Astrocyte (in vitro differentiated cells and primary cell): ENCODE measurements at regions not wholly inside any gene's neighbourhood (a gene's known extent, or its start where the extent isn't known, plus 50 kb on each side); places are given as distances from the start of the nearest gene placed in this dataset.

Experiments
- DNase-seq: peaks from one replicate; pipeline ENCODE4 v3.0.0-alpha.2; 2010; ENCODE audit warnings: low read depth
- FAIRE-seq: peaks from 2 replicates; lab custom pipeline; 2011; peaks lifted over from hg19 to GRCh38; lab: Jason Lieb, UNC
- H2AFZ ChIP-seq: 2 replicates; pipeline ENCODE4 v1.6.0; 2012; ENCODE audit warnings: low read depth, low read length, inconsistent platforms
- H3K27ac ChIP-seq: 2 replicates; pipeline ENCODE4 v1.5.1; 2011; ENCODE audit warnings: low read depth, low read length, inconsistent platforms
- H3K27me3 ChIP-seq: 2 replicates; pipeline ENCODE4 v1.6.0; 2011; ENCODE audit warnings: low read length, inconsistent platforms; ENCODE audit not compliant: insufficient read depth
- H3K36me3 ChIP-seq: 2 replicates; pipeline ENCODE4 v1.5.1; 2011; ENCODE audit warnings: low read length, inconsistent platforms; ENCODE audit not compliant: insufficient read depth
- H3K4me1 ChIP-seq: 2 replicates; pipeline ENCODE4 v1.5.1; 2011; ENCODE audit warnings: low read length, inconsistent platforms; ENCODE audit not compliant: insufficient read depth
- H3K4me2 ChIP-seq: 2 replicates; pipeline ENCODE4 v1.6.0; 2012; ENCODE audit warnings: low read length, inconsistent platforms
- H3K4me3 ChIP-seq: 2 replicates; pipeline ENCODE4 v1.5.1; 2011; ENCODE audit warnings: low read depth, mild to moderate bottlenecking, low read length, inconsistent platforms; ENCODE audit not compliant: insufficient read depth
- H3K79me2 ChIP-seq: 2 replicates; pipeline ENCODE4 v1.6.0; 2012; ENCODE audit warnings: mild to moderate bottlenecking, low read length, inconsistent platforms; ENCODE audit not compliant: insufficient read depth
- H3K9ac ChIP-seq: 2 replicates; pipeline ENCODE4 v1.6.0; 2012; ENCODE audit warnings: mild to moderate bottlenecking, low read length, inconsistent platforms
- H3K9me3 ChIP-seq: 2 replicates; pipeline ENCODE4 v1.5.1; 2012; ENCODE audit warnings: low read depth, mild to moderate bottlenecking, low read length, inconsistent platforms; ENCODE audit not compliant: insufficient read depth
- H4K20me1 ChIP-seq: 2 replicates; pipeline ENCODE4 v1.6.0; 2012; ENCODE audit warnings: low read length, inconsistent platforms; ENCODE audit not compliant: insufficient read depth
- H3K27ac Mint-ChIP-seq: one replicate; pipeline ENCODE4 v1.8.0; 2021; ENCODE audit warnings: mild to moderate bottlenecking, mixed read lengths; ENCODE audit not compliant: unreplicated experiment
- H3K27me3 Mint-ChIP-seq: one replicate; pipeline ENCODE4 v1.8.0; 2021; ENCODE audit warnings: low read depth, mixed read lengths; ENCODE audit not compliant: unreplicated experiment
- H3K36me3 Mint-ChIP-seq: one replicate; pipeline ENCODE4 v1.8.0; 2021; ENCODE audit warnings: low read depth, mixed read lengths; ENCODE audit not compliant: unreplicated experiment
- H3K4me1 Mint-ChIP-seq: one replicate; pipeline ENCODE4 v1.8.0; 2021; ENCODE audit warnings: low read depth, mixed read lengths; ENCODE audit not compliant: unreplicated experiment
- H3K4me3 Mint-ChIP-seq: one replicate; pipeline ENCODE4 v1.8.0; 2021; ENCODE audit warnings: mild to moderate bottlenecking, moderate library complexity, mixed read lengths; ENCODE audit not compliant: unreplicated experiment
- H3K9me3 Mint-ChIP-seq: one replicate; pipeline ENCODE4 v1.8.0; 2021; ENCODE audit warnings: mild to moderate bottlenecking, mixed read lengths; ENCODE audit not compliant: unreplicated experiment
- EZH2 ChIP-seq: IDR thresholded peaks from 2 replicates; pipeline ENCODE4 v1.6.1; 2012; ENCODE audit warnings: mild to moderate bottlenecking, low read length, inconsistent platforms; ENCODE audit not compliant: insufficient read depth
- TF ChIP-seq, protein P1 (sequence below): IDR thresholded peaks from 2 replicates; pipeline ENCODE4 v1.5.1; 2011; ENCODE audit warnings: low read depth, mild to moderate bottlenecking, inconsistent platforms, low read length, moderate library complexity; ENCODE audit not compliant: insufficient read depth

DNA sequence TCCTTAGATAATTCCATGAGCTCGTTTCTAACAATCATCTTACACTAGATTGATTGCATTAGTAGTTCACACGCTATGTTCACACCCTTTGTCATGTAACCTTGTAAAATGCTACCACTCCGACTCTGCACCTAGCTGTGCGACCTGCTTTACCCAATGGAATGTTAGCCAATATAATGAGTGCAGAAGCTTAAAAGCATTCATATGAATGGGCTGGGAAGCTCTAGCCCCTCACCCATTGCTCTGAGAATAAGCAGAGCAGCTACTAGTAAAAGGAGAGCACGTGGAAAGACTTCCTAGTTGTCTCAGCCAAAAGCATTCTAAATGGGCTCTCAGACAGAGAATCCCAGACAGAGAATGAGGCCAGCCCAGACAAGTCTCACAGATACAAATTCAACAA, 410.6 kb upstream of the UBE2E2 start:
- Histone ChIP-seq H3K9ac (no peak overlapping the region), H3K27ac (no peak overlapping the region), H3K4me3 (no peak overlapping the region), H4K20me1 (no peaks in the 10 kb centered on the region), H3K9me3 (no peaks in the 10 kb centered on the region), H3K4me2 (no peak overlapping the region), H3K79me2 (no peaks in the 10 kb centered on the region), H2AFZ (no peak overlapping the region), H3K27me3 (no peaks in the 10 kb centered on the region), H3K4me1 (no peaks in the 10 kb centered on the region), H3K36me3 (no peaks in the 10 kb centered on the region)
- Mint-ChIP-seq H3K9me3 (no peaks in the 10 kb centered on the region), H3K4me3 (no peak overlapping the region), H3K4me1 (no peaks in the 10 kb centered on the region), H3K27ac (no peak overlapping the region), H3K36me3 (no peaks in the 10 kb centered on the region), H3K27me3 (no peaks in the 10 kb centered on the region)
- no peak for FAIRE-seq
- DNase-seq: no peak
- TF ChIP-seq, protein P1, sequence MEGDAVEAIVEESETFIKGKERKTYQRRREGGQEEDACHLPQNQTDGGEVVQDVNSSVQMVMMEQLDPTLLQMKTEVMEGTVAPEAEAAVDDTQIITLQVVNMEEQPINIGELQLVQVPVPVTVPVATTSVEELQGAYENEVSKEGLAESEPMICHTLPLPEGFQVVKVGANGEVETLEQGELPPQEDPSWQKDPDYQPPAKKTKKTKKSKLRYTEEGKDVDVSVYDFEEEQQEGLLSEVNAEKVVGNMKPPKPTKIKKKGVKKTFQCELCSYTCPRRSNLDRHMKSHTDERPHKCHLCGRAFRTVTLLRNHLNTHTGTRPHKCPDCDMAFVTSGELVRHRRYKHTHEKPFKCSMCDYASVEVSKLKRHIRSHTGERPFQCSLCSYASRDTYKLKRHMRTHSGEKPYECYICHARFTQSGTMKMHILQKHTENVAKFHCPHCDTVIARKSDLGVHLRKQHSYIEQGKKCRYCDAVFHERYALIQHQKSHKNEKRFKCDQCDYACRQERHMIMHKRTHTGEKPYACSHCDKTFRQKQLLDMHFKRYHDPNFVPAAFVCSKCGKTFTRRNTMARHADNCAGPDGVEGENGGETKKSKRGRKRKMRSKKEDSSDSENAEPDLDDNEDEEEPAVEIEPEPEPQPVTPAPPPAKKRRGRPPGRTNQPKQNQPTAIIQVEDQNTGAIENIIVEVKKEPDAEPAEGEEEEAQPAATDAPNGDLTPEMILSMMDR: no peak
- TF ChIP-seq EZH2: no peak

DNA sequence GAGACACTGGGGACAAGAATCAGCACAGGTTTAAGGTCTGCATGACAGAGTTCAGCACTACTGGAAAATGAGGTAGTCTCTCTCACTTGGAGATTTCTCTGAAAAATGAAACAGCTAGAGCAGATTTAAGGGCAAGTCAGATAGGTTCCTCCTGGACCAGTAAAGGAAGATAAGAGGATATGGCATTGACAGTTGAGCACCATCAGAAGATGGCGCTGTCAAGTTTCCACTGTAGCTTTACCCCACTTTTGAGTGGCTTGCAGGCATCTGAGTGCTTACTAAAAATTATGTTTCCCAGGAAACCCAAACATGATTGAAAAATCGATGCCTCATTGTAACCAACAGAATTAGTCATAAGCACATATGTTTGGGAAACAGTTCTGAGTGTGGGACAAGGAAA, 407.2 kb upstream of the UBE2E2 start:
- Histone ChIP-seq H3K27ac (no peak overlapping the region), H3K4me1 (no peaks in the 10 kb centered on the region), H2AFZ (no peak overlapping the region), H3K4me2 (no peak overlapping the region), H3K36me3 (no peaks in the 10 kb centered on the region), H3K9ac (no peak overlapping the region), H3K27me3 (no peaks in the 10 kb centered on the region), H3K79me2 (no peaks in the 10 kb centered on the region), H3K9me3 (no peaks in the 10 kb centered on the region), H4K20me1 (no peaks in the 10 kb centered on the region), H3K4me3 (no peak overlapping the region)
- Mint-ChIP-seq H3K27ac (no peak overlapping the region), H3K27me3 (no peaks in the 10 kb centered on the region), H3K9me3 (no peaks in the 10 kb centered on the region), H3K36me3 (no peaks in the 10 kb centered on the region), H3K4me3 (no peak overlapping the region), H3K4me1 (no peaks in the 10 kb centered on the region)
- no peak for FAIRE-seq
- no peak for DNase-seq
- TF ChIP-seq, protein P1: no peak
- no peak for TF ChIP-seq EZH2

DNA sequence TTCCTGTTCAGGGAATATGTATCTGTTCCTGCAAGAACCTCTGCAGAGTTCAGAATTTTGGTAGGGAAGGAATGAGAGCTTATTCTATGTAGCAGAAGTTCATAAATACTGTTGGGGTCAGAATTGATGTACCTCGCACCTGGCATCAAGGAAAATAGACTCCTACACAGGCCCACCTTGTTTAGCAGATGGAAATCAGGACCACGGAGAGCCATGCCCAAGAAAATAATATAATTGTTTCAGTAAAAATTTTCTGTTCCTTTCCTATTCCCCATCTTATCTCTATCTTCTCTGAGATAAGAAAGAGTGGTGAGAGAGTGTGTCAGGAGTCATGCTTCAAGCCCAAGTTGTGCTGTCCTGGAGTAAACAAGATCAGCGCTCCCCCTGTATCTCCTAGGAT, 404.7 kb upstream of the UBE2E2 start:
- Mint-ChIP-seq H3K36me3 (no peaks in the 10 kb centered on the region), H3K27ac (no peak overlapping the region), H3K27me3 (no peaks in the 10 kb centered on the region), H3K4me3 (no peak overlapping the region), H3K9me3 (no peaks in the 10 kb centered on the region), H3K4me1 (no peaks in the 10 kb centered on the region)
- TF ChIP-seq, protein P1: no peak
- no peak for TF ChIP-seq EZH2
- Histone ChIP-seq H3K9ac (no peak overlapping the region), H3K27me3 (no peaks in the 10 kb centered on the region), H3K4me2 (no peak overlapping the region), H4K20me1 (no peaks in the 10 kb centered on the region), H3K9me3 (no peaks in the 10 kb centered on the region), H3K27ac (no peak overlapping the region), H3K4me1 (no peaks in the 10 kb centered on the region), H3K4me3 (no peak overlapping the region), H3K36me3 (no peaks in the 10 kb centered on the region), H3K79me2 (no peaks in the 10 kb centered on the region), H2AFZ (no peak overlapping the region)
- DNase-seq (no peak), FAIRE-seq (no peak)
